Testis (tissue), 2 donors: ENCODE measurements at regions not wholly inside any gene's neighbourhood (a gene's known extent, or its start where the extent isn't known, plus 50 kb on each side); places are given as distances from the start of the nearest gene placed in this dataset.

Experiments
- DNase-seq: peaks from one replicate; pipeline ENCODE4 v3.0.0-alpha.2; 2019
- H3K27ac ChIP-seq, 2 donors: fragments of 200-600 bp; sonication (generic); one replicate each; pipeline ENCODE4 v1.5.1; 2019
- H3K27me3 ChIP-seq: fragments of 200-600 bp; sonication (generic); one replicate; pipeline ENCODE4 v1.5.1; 2019
- H3K36me3 ChIP-seq: fragments of 200-600 bp; sonication (generic); one replicate; pipeline ENCODE4 v1.5.1; 2017; ENCODE audit warnings: low read depth; ENCODE audit errors: missing control alignments
- H3K4me1 ChIP-seq: fragments of 200-600 bp; sonication (generic); one replicate; pipeline ENCODE4 v1.5.1; 2019
- H3K4me3 ChIP-seq, 2 donors: fragments of 200-600 bp; sonication (generic); one replicate each; pipeline ENCODE4 v1.5.1; 2017 to 2019
- H3K9me3 ChIP-seq: fragments of 200-600 bp; sonication (generic); one replicate; pipeline ENCODE4 v1.5.1; 2017
- CTCF ChIP-seq, 3 experiments: fragments of 450-650 bp in 2 of 3; fragments of 200-600 bp in 1 of 3; sonication (generic) in 1 of 3; IDR thresholded peaks; one replicate each; pipeline ENCODE4 v1.5.1; 2016 to 2019; ENCODE audit warnings: antibody characterized with exemption in 3 of 3, mild to moderate bottlenecking in 2 of 3, moderate library complexity in 1 of 3
- POLR2A ChIP-seq: fragments of 450-650 bp; IDR thresholded peaks from one replicate; pipeline ENCODE4 v1.6.1; 2017; ENCODE audit warnings: antibody characterized with exemption, mild to moderate bottlenecking, moderate library complexity
- WGBS, 2 donors: methylation state at CpG; one replicate each; pipeline ENCODE4 v1.1.5; 2018; 5-methylcytosine and 5-hydroxymethylcytosine counted together
- intact Hi-C: fragments of 100-400 bp; cut with DNase I; formaldehyde crosslinking; loops from one replicate; pipeline ENCODE4 v1.15.1; 2023; ENCODE audit warnings: low total_unique reads

DNA sequence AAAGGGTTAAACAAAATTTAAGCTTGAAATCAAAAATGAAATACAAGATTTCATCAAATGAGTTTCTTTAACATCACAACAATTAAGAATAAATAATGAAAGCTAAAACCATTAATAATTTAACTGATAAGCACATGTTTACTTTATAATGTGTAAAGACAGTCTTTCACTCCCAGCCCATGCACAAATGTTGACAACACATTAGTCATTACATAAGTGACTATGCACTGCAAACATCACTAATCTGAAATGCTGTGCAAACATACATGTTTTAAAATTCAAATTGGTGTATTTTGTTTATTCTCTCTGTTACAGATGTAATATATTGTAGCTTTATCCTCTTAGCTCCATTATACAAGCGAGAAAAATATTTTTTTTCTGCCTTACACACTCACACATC is 220.6 kb upstream of the CPXCR1 start:
- Histone ChIP-seq H3K27ac (no peak overlapping the region), H3K36me3 (no peaks in the 10 kb centered on the region), H3K27me3 (no peaks in the 10 kb centered on the region), H3K4me1 (no peaks in the 10 kb centered on the region), H3K4me3 (no peak overlapping the region), H3K9me3 (no peaks in the 10 kb centered on the region)
- intact Hi-C loops = no loop called here
- TF ChIP-seq CTCF (IDR thresholded peaks at IDR 0.05) (no peak), POLR2A (no peak)
- no peak for DNase-seq
- WGBS, 2 donors = 90 to 96% methylated on average over 1 of the region's 1 CpG

- H3K27me3 ChIP-seq = no peaks in the 10 kb centered on the region
- H3K27ac ChIP-seq = no peak overlapping the region
- no peak overlapping the region for H3K4me3 ChIP-seq
- no peaks in the 10 kb centered on the region for H3K9me3 ChIP-seq
- intact Hi-C loops = no loop called here
- H3K36me3 ChIP-seq = no peaks in the 10 kb centered on the region
- whole genome bisulfite sequencing, 2 donors = 68 to 82% methylated on average over 3 of the region's 3 CpGs
- H3K4me1 ChIP-seq = no peaks in the 10 kb centered on the region
- DNase-seq = no peak
- TF ChIP-seq POLR2A (no peak), CTCF (IDR thresholded peaks at IDR 0.05) (no peak)
These were observed 188.6 kb upstream of the CPXCR1 start for GRCh38 chrX:88558421-88558820.

DNA sequence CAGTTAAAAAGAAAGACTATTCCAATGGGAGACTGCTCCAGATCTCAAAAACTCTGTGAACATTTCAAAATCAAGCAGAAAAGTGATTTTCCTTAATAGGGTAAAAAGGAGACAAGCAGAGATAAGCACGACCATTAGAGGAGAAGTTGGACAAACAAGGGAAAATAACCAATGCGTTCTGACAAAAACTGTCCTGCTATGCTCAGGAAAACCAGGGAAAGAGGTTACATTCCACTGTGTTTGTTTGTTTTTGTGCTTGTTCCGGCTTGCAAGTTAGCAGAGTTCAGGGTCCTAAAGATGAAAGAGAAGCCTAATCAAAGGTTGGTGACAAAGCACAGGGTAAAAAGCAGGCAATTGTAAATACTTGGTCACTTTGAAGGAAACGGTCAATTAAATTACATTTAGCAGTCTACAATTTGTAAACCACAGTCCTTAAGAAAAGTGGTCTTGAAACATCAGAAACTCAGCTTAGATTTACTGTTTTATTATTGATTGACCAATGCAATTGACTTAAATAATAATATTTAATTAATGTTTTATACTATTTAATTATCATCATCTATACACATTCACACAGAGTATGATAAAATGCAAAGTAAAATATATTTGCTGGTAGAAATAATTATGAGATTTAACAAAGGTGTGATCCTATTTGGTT is 186.2 kb upstream of the CPXCR1 start:
- TF ChIP-seq POLR2A (no peak), CTCF (IDR thresholded peaks at IDR 0.05) (no peak)

GRCh38 chrX:88584283-88584682 is 162.7 kb upstream of the CPXCR1 start:
- no peaks in the 10 kb centered on the region for H3K9me3 ChIP-seq
- no peak overlapping the region for H3K4me3 ChIP-seq
- no peak for DNase-seq
- WGBS, 2 donors = 83 to 88% methylated on average over 2 to 3 of the region's 3 CpGs
- no peaks in the 10 kb centered on the region for H3K27me3 ChIP-seq
- no peak for TF ChIP-seq CTCF (IDR thresholded peaks at IDR 0.05)
- TF ChIP-seq POLR2A = no peak
- H3K36me3 ChIP-seq = no peaks in the 10 kb centered on the region
- intact Hi-C loops = no loop called here
- no peaks in the 10 kb centered on the region for H3K4me1 ChIP-seq
- H3K27ac ChIP-seq = no peak overlapping the region

More for the DNA sequence above, 186.2 kb upstream of the CPXCR1 start:
- Histone ChIP-seq H3K4me3 (no peak overlapping the region), H3K36me3 (no peaks in the 10 kb centered on the region), H3K4me1 (no peaks in the 10 kb centered on the region), H3K27me3 (no peaks in the 10 kb centered on the region), H3K9me3 (no peaks in the 10 kb centered on the region), H3K27ac (no peak overlapping the region)
- intact Hi-C loops = no loop called here
- WGBS, 2 donors = 20 to 24% methylated on average over 4 of the region's 4 CpGs
- DNase-seq = no peak

GRCh38 chrX:88586317-88586716 is 160.7 kb upstream of the CPXCR1 start:
- no peak overlapping the region for H3K27ac ChIP-seq
- no peaks in the 10 kb centered on the region for H3K9me3 ChIP-seq
- TF ChIP-seq CTCF (IDR thresholded peaks at IDR 0.05) (no peak), POLR2A (no peak)
- DNase-seq = no peak
- H3K36me3 ChIP-seq = no peaks in the 10 kb centered on the region
- no peak overlapping the region for H3K4me3 ChIP-seq
- H3K27me3 ChIP-seq = no peaks in the 10 kb centered on the region
- intact Hi-C loops = no loop called here
- no peaks in the 10 kb centered on the region for H3K4me1 ChIP-seq
